HCT116 (cell line): ENCODE measurements at regions not wholly inside any gene's neighbourhood (a gene's known extent, or its start where the extent isn't known, plus 50 kb on each side); places are given as distances from the start of the nearest gene placed in this dataset.

Source experiments
- ATAC-seq: fragments of 200-7000 bp; cut with Tn5 transposase; 2 replicates; pipeline ENCODE4 v1.9.1; 2020; ENCODE audit warnings: mild to moderate bottlenecking, moderate library complexity
- BruUV-seq: library from RNA; stranded (reverse); fragments of 400-500 nt; replicated peaks from 2 replicates; lab custom pipeline; 2021; lab: Mats Ljungman, UMichigan
- CTCF ChIA-PET: fragments of 300-600 bp; sonication (Branson Sonifier 250); formaldehyde crosslinking; loops from one replicate; lab custom pipeline; 2021; ENCODE audit warnings: antibody characterized with exemption; lab: Charles Lee
- POLR2A ChIA-PET: fragments of 300-600, 350-600 bp; sonication (Branson Sonifier 250); formaldehyde crosslinking; loops from one replicate; lab custom pipeline; 2021; ENCODE audit warnings: antibody characterized with exemption; lab: Charles Lee
- RAD21 ChIA-PET, 2 experiments: fragments of 300-600 bp; sonication (Branson Sonifier 250); formaldehyde crosslinking; loops; one replicate each; lab custom pipeline; 2023; ENCODE audit warnings: low total read pairs in 2 of 2; ENCODE audit not compliant: uncharacterized antibody in 2 of 2, unreplicated experiment in 2 of 2, low non-redundant PET in 1 of 2; lab: Charles Lee
- DNase-seq: peaks from one replicate; pipeline ENCODE4 v3.0.0-alpha.2; 2010; ENCODE audit warnings: low read depth, low spot score
- H2AFZ ChIP-seq: fragments of 200-600 bp; shearing (Covaris generic), sonication (generic); 2 replicates; pipeline ENCODE4 v1.6.1; 2017; ENCODE audit warnings: low read depth, mixed run types, mixed read lengths, antibody characterized with exemption, low read length; ENCODE audit not compliant: poor library complexity, severe bottlenecking
- H3K27ac ChIP-seq: 2 replicates; pipeline ENCODE4 v1.5.1; 2012; ENCODE audit warnings: low read depth, low read length
- H3K27me3 ChIP-seq: fragments of 200-600 bp; sonication (generic); 2 replicates; pipeline ENCODE4 v1.6.1; 2016; ENCODE audit warnings: mixed run types, low read length, mixed read lengths; ENCODE audit not compliant: insufficient read depth
- H3K36me3 ChIP-seq, 2 experiments: fragments of 200-500 bp in 1 of 2; fragments of 200-600 bp in 1 of 2; sonication (Bioruptor generic) in 1 of 2; sonication (generic) in 1 of 2; 2 replicates each; pipeline versions ENCODE4 v1.5.1 to v1.6.1; 2014 to 2016; ENCODE audit warnings: low read length in 2 of 2, inconsistent platforms in 1 of 2, mixed read lengths in 1 of 2, mixed run types in 1 of 2; ENCODE audit not compliant: insufficient read depth in 2 of 2, control insufficient read depth in 1 of 2
- H3K4me1 ChIP-seq, 2 experiments: fragments of 200-600 bp in 1 of 2; sonication (generic) in 1 of 2; 2 replicates each; pipeline versions ENCODE4 v1.5.1 to v1.6.1; 2012 to 2017; ENCODE audit warnings: low read length in 2 of 2, inconsistent platforms in 1 of 2, mild to moderate bottlenecking in 1 of 2, mixed read lengths in 1 of 2, mixed run types in 1 of 2, moderate library complexity in 1 of 2; ENCODE audit not compliant: insufficient read depth in 2 of 2, control insufficient read depth in 1 of 2
- H3K4me2 ChIP-seq: fragments of 200-600 bp; sonication (generic); 2 replicates; pipeline ENCODE4 v1.6.1; 2017; ENCODE audit warnings: mixed run types, low read length, mixed read lengths
- H3K4me3 ChIP-seq, 2 experiments: fragments of 200-600 bp in 1 of 2; sonication (generic) in 1 of 2; replicated peaks in 1 of 2; 2 replicates each; pipeline ENCODE4 v1.5.1; 2011 to 2016; ENCODE audit warnings: low read length in 2 of 2, control low read depth in 1 of 2, low read depth in 1 of 2, mild to moderate bottlenecking in 1 of 2, mixed read lengths in 1 of 2, mixed run types in 1 of 2
- H3K79me2 ChIP-seq: fragments of 200-600 bp; sonication (generic); 2 replicates; pipeline ENCODE4 v1.6.1; 2017; ENCODE audit warnings: mild to moderate bottlenecking, mixed run types, low read length, moderate library complexity, mixed read lengths; ENCODE audit not compliant: insufficient read depth
- H3K9ac ChIP-seq: fragments of 200-600 bp; sonication (generic); 2 replicates; pipeline ENCODE4 v1.6.1; 2016; ENCODE audit warnings: low read length, mixed read lengths
- H3K9me2 ChIP-seq: fragments of 200-600 bp; sonication (generic), shearing (Covaris generic); 2 replicates; pipeline ENCODE4 v1.6.1; 2017; ENCODE audit warnings: mixed run types, mild to moderate bottlenecking, moderate library complexity; ENCODE audit not compliant: insufficient read depth
- H3K9me3 ChIP-seq, 2 experiments: fragments of 200-500 bp in 1 of 2; fragments of 200-600 bp in 1 of 2; sonication (Bioruptor generic) in 1 of 2; sonication (generic) in 1 of 2; 2 replicates each; pipeline ENCODE4 v1.6.1; 2014 to 2017; ENCODE audit warnings: low read length in 2 of 2, mixed read lengths in 2 of 2, inconsistent platforms in 1 of 2, low read depth in 1 of 2, mild to moderate bottlenecking in 1 of 2, mixed run types in 1 of 2, moderate library complexity in 1 of 2; ENCODE audit not compliant: control insufficient read depth in 1 of 2, insufficient read depth in 1 of 2
- H4K20me1 ChIP-seq: fragments of 200-600 bp; sonication (generic), shearing (Covaris generic); 2 replicates; pipeline ENCODE4 v1.6.1; 2017; ENCODE audit warnings: mixed run types, mild to moderate bottlenecking, moderate library complexity; ENCODE audit not compliant: insufficient read depth
- CBX3 ChIP-seq: IDR thresholded peaks from 2 replicates; pipeline ENCODE4 v1.6.1; 2012; ENCODE audit warnings: low read depth
- CTCF ChIP-seq, 3 experiments: fragments of 200-600 bp in 1 of 3; sonication (generic) in 1 of 3; IDR thresholded peaks in 2 of 3; conservative IDR thresholded peaks in 1 of 3; 2 replicates each; pipeline ENCODE4 v1.5.1; 2012 to 2017; ENCODE audit warnings: low read depth in 2 of 3, low read length in 2 of 3, antibody characterized with exemption in 1 of 3, borderline replicate concordance in 1 of 3, control low read depth in 1 of 3, mild to moderate bottlenecking in 1 of 3, mixed read lengths in 1 of 3, mixed run types in 1 of 3, moderate library complexity in 1 of 3; ENCODE audit not compliant: insufficient read depth in 1 of 3
- EGR1 ChIP-seq: IDR thresholded peaks from 2 replicates; pipeline ENCODE4 v1.6.1; 2012; ENCODE audit warnings: low read depth
- ELF1 ChIP-seq: IDR thresholded peaks from 2 replicates; pipeline ENCODE4 v1.6.1; 2012; ENCODE audit warnings: low read depth, borderline replicate concordance
- EZH2 ChIP-seq: fragments of 200-600 bp; sonication (generic); IDR thresholded peaks from 2 replicates; pipeline ENCODE4 v1.6.1; 2017; ENCODE audit warnings: antibody characterized with exemption, mixed run types
- JUND ChIP-seq: IDR thresholded peaks from 2 replicates; pipeline ENCODE4 v1.6.1; 2012
- MAX ChIP-seq: IDR thresholded peaks from 2 replicates; pipeline ENCODE4 v1.6.1; 2012
- POLR2AphosphoS5 ChIP-seq: IDR thresholded peaks from 2 replicates; pipeline ENCODE4 v1.6.1; 2011; ENCODE audit warnings: mild to moderate bottlenecking, low read depth, low read length, moderate library complexity
- RAD21 ChIP-seq: IDR thresholded peaks from 2 replicates; pipeline ENCODE4 v1.6.1; 2012; ENCODE audit warnings: low read depth, mild to moderate bottlenecking
- REST ChIP-seq: IDR thresholded peaks from 2 replicates; pipeline ENCODE4 v1.6.1; 2012; ENCODE audit warnings: low read depth
- SRF ChIP-seq: IDR thresholded peaks from 2 replicates; pipeline ENCODE4 v1.6.1; 2012; ENCODE audit warnings: low read depth
- TCF7L2 ChIP-seq: IDR thresholded peaks from 2 replicates; pipeline ENCODE4 v1.7.0; 2011; ENCODE audit warnings: borderline replicate concordance, inconsistent platforms; ENCODE audit not compliant: insufficient read depth, insufficient read length; ENCODE audit errors: extremely low read depth
- ZBTB33 ChIP-seq: IDR thresholded peaks from 2 replicates; pipeline ENCODE4 v1.6.1; 2011; ENCODE audit warnings: mild to moderate bottlenecking, low read length, moderate library complexity; ENCODE audit not compliant: insufficient replicate concordance; ENCODE audit errors: extremely low read depth
- ZNF274 ChIP-seq: fragments of 200-500 bp; sonication (Bioruptor generic); IDR thresholded peaks from 2 replicates; pipeline ENCODE4 v1.6.1; 2014; ENCODE audit warnings: mild to moderate bottlenecking, low read depth, low read length, inconsistent platforms
- intact Hi-C: fragments of 100-400 bp; cut with micrococcal nuclease; formaldehyde crosslinking; loops from 2 replicates; pipeline ENCODE4 v1.10.0; 2022

GRCh38 chrX:26918631-26919030 lies 544.5 kb downstream of the PPP4R3C start:
- BruUV-seq, result no TSS peak

More at GRCh38 chrX:26918631-26919030, 544.5 kb downstream of the PPP4R3C start:
- TF ChIP-seq REST, result no peak
- TF ChIP-seq SRF, result no peak
- no peak for TF ChIP-seq ZBTB33
- TF ChIP-seq POLR2AphosphoS5, result no peak
- TF ChIP-seq TCF7L2, result no peak
- TF ChIP-seq EGR1, result no peak
- TF ChIP-seq JUND, result no peak
- no peak for TF ChIP-seq MAX
- TF ChIP-seq ELF1, result no peak
- peak; percentile 50 for TF ChIP-seq RAD21
- TF ChIP-seq ZNF274, result no peak
- TF ChIP-seq CBX3, result no peak
- TF ChIP-seq EZH2, result no peak
- peak; percentile 26 to 62 (median 52); a peak in 5 of 6 replicates for TF ChIP-seq CTCF (IDR thresholded peaks at IDR 0.05 in 2 of 3, conservative IDR thresholded peaks at IDR 0.05 in 1 of 3; ENCODE audit: borderline replicate concordance in 1 of 3, insufficient read depth in 1 of 3, low read depth in 2 of 3, low read length in 2 of 3)
- H3K36me3 ChIP-seq, result no peaks in the 10 kb centered on the region
- H4K20me1 ChIP-seq, result no peaks in the 10 kb centered on the region
- H3K27ac ChIP-seq, result no peak overlapping the region
- H2AFZ ChIP-seq, result no peak overlapping the region
- DNase-seq (peak; percentile 12), ATAC-seq (peak; percentile 90)
- no peaks in the 10 kb centered on the region for H3K27me3 ChIP-seq
- H3K9ac ChIP-seq, result no peak overlapping the region
- no peaks in the 10 kb centered on the region for H3K79me2 ChIP-seq
- no peaks in the 10 kb centered on the region for H3K4me1 ChIP-seq
- intact Hi-C loops, result loop anchor here (5.0 kb wide), 2 partner anchors 66 to 266 kb away; no protein-coding TSS in a partner anchor
- no peaks in the 10 kb centered on the region for H3K9me2 ChIP-seq
- no peaks in the 10 kb centered on the region for H3K9me3 ChIP-seq
- CTCF ChIA-PET, result interaction anchor here (1.3 to 1.6 kb wide), 3 partner anchors 10 to 135 kb away, joined by 4 to 9 read pairs (median 6); no protein-coding TSS in a partner anchor
- RAD21 ChIA-PET, result no interaction called here
- POLR2A ChIA-PET, result no interaction called here
- H3K4me2 ChIP-seq, result no peak overlapping the region
- no peak overlapping the region for H3K4me3 ChIP-seq
